ELF-1 (cell line): ENCODE measurements at regions not wholly inside any gene's neighbourhood (a gene's known extent, or its start where the extent isn't known, plus 50 kb on each side); places are given as distances from the start of the nearest gene placed in this dataset.

Experiments
- DNase-seq: peaks from one replicate; pipeline ENCODE4 v3.0.0-alpha.2; 2016; ENCODE audit warnings: low read depth, low spot score

DNA sequence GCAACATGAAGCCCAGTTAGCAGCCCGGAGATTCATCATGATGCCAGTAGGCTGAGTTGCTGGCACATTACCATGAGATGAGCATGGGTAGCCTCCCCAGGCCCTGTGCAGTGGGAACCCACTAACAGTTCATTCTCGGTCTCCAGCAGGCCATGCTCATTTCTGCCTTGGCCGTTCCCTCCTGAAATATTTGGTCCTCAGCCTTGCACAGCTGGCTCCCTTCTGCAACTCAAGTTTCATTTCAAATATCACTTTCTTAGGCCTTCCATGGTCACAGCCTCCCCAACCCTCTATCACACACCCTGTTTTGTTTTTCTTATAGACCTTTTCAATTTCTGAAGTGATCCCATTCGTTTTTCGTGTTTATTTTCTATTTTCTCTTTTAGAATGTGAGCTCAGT, 125.4 kb upstream of the VLDLR start:
- DNase-seq = no peak

DNA sequence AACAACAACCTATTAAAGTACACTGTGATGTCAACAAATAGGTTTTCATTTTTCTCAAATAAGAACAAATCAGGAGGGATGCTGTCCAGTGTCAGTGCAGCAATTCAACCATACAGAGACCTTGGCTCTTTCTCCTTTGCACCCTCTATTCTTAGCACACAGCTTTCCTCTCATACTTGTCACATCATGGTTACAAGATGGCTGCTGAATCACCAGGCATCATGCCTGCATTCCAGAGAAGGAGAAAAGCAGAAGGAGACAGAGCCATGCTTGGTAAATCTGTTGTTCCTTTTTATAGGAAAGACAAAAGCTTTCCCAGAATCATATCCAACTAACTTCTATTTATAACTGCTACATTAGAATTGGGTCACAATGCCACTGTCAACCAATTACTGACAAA, 124.7 kb upstream of the VLDLR start:
- no peak for DNase-seq

DNA sequence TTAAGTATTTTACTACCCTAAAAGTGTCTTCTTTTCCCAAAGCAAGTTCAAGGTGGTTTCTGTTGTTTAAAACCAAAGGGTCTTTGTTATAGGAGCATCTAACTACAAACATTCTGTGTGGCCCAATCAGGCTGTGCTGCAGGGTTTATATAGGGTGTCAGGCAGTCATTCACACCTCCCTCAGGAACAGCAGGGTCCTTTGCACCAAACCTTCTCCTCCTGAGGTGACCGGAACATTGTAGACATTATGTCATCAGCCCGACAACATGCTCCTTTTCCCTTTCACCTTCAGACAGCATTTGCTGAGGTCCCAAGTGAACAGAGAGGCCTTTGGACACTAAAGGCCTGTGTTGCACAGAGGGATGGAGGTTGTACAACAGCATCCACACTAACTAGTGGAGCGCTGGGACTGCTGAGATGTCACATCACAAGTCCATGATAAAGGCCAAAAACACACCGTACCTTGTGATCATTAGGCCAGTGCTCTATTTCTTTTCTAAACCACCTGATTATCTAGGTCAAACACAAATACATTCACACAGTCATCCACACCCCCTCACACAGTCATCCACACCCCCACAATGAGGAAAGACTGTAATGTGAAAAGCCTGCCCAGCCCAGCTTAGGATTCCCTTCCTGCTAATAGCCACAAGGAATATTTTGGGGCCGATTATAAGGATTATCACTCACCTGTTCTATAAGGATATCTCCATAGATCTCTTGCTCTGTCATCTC, 123.8 kb upstream of the VLDLR start:
- no peak for DNase-seq

DNA sequence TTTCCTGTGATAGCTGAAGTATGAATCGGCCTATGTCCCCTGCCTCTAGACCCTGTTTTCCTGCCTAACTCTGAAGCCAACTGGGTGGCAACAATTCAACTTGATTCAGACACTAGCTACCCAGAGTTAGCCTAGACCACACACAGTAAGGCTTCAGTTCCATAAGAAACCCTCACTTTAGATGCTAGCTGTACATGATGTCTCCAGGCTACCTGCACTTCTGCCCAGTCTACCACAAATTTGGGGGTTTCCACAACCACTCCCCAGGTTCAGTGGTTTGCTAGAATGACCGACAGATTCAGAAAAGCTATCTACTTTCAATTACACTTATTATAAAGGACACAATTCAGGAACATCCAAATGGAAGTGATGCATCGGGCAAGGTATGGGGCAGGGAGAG, 119.4 kb upstream of the VLDLR start:
- DNase-seq = no peak

DNA sequence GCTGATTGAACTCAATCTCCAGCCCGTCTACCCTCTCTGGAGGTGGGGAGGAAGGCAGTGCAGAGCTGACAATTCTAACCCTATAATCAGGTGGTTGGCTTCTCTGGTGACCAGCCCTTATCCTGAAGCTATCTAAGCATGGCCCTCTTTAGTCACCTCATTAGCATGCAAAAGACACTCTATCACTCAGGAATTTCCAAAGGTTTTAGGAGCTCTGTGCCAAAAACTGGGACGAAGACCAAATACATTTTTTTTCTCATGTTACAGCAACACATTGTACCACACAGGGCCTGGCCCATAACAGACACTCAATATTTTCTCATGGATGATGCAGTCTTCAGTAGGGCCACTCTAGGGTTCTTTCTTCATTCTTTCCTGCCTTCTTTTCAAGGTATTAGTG, 118.8 kb upstream of the VLDLR start:
- DNase-seq = no peak

DNA sequence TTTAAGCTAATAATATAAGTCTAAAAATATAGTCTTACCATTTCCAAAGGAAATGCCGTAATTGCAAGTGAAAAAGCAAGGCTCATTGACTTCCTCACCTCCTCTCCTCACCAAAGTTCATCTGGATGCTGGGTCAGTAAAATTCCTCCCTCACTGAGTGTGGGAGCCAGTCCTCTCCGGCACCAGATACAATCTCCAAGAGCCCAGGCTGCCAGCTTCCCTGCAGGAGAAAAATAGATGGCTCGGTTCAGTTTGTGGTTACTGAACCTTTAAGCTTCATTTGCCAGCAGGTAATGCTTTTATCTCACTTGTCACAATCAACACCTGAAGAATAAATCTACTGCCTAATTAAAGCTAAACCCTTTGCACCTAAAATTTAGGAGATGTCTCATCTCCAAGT, 115.3 kb upstream of the VLDLR start:
- no peak for DNase-seq

DNA sequence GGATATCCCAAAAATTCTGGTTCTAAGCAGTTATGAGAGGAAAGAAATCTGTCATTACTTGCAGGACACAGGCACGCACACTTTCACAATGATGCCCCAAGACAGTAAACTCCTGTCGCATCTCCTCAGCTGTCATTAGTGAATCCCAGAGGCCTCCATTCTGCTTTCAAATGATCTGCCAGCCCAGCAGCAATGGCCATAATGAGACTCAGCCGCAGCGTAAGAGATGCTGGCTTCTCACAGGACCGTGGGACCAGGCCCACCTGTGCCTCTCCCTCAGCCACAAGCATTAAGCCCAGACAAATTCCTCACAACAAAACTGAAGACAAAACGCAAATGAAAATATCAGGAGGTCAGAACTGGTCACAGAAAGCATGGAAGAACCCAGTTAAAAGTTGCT, 98.0 kb upstream of the VLDLR start:
- DNase-seq = no peak

DNA sequence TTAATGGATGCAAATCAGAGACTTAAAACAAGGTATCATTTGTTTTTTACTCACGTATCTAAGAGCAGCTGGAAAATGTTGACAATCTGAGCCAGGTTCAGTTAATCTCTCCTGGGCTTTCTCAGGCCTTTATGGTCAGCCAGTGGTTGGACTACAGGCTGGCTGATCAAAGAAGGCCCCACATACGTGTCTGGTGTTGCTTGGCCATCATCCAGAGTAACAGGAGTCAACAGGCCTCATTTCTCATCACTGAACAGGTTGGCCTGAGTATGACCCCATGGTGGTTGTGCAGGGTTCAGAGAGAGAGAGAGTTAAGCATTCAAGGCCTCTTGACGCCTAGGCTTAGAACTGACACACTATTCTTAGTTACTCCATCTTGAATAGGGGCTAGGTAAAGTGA, 97.0 kb upstream of the VLDLR start:
- DNase-seq = no peak

DNA sequence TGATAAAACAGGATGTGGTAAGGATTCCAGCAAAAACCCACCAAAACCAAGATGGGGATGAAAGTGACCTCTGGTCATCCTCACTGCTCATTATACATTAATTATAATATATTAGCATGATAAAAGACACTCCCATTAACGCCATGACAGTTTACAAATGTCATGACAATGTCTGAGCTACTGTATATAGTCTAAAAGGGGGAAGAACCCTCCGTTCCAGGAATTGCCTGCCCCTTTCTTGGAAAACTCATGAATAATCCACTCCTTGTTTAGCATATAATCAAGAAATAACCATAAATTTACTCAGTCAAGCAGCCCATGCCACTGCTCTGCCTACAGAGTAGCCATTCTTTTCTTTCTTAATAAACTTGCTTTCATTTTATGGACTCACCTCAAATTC, 96.4 kb upstream of the VLDLR start:
- DNase-seq = no peak

DNA sequence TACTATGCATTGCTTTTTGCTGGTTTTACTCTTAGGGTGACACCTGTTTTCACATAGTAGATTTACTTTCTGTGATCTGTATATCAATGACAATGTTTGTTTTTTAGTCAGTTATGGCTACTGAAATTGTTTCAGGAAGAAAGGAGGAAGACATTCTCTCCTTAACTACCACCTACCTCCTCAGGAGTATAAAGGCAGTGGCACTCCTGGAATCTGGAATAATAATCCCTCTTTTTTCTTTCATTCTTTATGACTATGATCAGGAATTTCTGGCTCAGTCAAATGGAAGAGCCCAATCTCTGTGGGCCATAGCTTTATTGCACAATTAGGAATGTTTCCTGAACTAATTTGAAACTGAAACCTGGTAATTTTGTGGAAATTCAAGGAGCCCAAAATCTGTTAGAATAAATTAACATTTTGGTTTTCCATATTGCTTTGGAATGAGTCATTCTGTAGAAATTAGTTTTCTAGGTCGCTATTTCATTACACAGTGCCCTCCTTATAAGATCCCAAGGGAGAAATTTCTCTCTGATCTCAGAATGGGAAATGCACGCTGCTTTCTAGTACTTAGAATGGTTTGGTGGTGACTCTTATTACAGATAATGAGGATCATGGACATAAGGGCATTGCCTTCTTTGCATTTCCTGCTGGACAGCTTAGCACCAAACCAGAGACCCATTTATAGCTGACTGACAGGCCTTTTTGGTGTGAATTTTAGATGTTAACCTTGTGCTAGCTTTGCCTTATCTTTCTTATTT, 95.3 kb upstream of the VLDLR start:
- DNase-seq = no peak

DNA sequence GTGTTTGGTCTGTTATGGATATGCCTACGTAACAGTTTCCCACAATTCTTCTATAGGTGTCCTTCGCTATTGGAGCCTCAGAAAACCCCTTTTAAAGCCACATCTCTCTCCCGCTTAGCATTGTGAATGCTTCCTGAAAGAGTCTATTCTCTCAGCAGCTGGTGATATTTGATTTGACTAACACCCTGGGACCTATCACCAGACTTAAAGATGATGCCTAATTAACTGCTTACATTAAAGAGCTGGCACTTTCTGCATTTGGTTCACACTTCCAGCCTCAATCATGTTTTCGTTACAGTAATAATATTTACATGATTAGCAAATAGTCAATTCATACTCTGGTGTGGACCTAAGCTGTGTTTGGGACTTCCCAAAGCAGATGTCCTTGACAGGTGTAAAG, 90.1 kb upstream of the VLDLR start:
- no peak for DNase-seq

DNA sequence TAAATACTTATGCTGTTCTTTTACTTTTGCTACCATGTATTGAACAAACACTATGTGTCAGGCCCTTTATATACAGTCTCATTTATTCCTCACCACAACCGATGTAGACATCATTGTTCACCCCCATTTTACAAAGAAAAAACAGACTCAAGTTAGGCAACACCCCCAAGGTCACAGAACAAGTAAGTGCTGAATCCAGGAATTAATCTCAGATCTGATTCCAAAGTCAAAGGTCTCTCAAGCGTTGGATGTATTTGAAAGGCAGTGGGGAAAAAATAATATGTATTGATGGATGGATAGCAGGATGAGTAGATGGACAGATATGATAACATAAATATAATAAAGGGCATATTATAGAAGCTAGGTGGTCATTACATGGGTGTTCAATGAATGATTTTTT, 85.1 kb upstream of the VLDLR start:
- no peak for DNase-seq

DNA sequence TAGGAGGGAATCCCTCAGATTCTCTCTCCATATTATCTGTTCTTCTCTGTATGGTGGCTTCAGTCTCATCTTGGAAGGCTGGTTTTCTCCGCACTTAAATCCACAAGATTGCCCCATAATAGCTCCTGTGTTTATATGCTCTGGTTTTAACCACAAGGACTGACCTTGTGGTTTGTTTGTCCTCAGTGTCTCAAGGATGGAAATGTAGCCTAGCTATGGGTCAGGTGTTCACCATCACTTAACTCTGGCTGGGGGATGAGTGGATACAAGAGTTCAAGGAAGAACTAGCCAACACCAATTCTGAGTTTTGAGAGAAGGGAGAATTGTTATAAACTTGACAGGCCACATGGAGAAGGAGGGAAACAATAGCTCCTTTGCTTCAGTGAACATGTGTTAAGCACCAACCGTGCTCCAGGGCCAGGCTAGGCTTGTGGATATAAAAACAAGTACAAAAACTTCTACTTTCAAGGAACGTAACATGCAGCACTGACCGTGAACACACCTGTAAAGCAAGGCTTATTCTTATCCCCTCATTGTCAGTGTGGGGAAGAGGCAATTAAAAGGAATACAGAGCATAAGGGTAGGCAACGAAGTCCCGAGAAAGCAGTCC, 75.6 kb upstream of the VLDLR start:
- no peak for DNase-seq

DNA sequence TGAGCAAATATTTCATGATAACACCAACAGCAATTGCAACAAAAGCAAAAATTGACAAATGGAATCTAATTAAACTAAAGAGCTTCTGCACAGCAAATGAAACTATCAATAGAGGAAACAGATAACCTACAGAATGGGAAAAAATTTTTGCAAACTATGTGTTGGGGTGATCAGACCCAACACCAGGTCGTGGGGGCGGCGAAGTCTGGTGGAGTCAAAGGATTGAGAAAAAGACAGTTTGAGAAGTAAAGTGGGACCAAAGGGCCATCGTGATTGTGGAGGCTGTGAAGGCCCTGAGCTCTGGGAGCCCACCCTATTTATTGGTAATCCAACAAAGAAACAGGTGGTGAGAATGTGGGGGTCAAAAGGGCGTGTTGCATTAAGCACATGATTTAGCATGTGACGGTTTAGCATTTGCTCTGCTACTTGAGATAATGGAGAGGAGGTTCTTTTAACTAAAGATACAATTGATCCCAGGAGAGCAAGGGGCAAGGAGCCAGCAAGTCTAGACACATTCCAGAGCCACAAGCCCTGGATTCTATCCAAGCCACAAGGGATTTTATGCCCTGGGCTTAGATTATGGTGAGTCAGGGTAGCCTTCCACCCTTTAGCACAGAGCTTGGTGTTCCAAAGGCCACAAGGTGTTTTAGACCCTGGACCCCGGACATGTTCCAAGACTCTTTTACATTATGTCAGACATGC, 65.5 kb upstream of the VLDLR start:
- DNase-seq = peak; percentile 13

DNA sequence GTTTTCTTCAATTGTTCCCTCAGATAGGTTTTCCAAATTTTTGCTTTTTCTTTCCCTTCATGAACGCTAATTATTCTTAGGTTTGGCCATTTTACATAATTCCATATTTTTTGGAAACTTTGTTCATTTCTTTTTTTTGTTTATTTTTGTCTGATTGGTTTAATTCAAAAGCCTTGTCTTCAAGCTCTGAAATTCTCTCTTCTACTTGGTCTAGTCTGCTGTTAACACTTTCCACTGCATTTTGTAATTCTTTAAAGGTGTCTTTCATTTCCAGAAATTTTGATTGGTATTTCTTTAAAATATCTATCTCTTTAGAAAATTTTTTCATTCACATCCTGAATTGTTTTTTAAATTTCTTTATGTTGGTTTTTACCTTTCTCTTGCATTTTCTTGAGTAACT, 63.9 kb upstream of the VLDLR start:
- no peak for DNase-seq

DNA sequence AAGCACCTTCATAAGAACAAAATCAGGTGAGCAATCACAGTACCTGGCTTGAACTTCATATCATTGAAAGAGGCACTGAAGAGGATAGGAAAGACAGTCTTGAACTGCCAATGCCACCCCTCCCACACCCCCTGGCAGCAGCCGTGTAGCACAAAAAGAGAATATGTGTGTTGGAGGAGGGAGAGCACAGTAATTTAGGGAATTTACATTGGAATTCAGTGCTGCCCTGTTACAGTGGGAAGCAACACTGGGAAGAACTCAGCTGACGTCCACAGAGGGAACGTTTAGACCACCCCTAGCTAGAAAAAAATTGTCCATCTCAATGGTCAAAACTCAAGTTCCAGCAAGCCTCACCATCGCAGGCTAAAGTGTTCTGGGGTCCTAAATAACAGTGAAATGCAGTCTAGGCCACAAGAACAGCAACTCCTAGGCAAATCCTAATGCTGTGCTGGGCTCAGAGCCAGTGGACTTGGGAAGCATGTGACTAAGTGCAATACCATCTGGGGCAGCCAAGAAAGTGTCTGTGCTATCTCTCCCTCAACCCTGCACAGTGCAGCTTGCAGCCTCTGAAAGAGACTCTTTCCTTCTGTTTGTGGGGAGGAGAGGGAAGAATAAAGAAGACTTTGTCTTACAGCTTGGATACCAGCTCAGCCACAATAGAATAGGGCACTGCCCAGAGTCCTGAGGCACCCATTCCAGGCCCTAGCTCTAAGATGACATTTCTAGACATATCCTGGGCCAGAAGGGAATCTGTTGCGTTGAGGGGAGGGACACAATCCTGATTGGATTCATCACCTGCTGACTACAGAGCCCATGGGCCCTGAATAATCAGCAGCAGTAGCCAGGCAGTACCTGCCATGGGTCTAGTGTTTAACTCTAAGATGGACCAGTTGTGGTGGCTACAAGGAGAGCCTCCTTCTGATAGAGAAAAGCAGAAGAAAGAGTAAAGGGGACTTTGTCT, 62.1 kb upstream of the VLDLR start:
- DNase-seq = peak; percentile 33

DNA sequence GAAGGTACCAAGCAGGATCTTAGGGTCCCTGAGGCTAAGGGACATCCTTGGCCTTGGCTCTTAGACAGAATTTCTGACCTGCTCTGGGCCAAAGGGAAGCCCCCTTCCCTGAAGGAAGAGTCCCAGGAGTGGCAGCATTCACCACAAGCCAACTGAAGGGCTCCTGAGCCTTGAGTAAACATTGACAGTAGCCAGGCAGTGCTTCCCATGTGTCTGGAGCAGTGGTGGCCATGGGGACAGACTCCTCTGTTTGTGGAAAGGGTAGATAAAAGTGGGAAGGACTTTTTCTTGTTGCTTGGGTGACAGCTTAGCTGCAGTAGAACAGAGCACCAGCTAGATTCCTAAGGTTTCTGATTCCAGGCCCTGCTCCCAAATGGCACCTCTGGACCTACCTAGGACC, 61.4 kb upstream of the VLDLR start:
- no peak for DNase-seq

DNA sequence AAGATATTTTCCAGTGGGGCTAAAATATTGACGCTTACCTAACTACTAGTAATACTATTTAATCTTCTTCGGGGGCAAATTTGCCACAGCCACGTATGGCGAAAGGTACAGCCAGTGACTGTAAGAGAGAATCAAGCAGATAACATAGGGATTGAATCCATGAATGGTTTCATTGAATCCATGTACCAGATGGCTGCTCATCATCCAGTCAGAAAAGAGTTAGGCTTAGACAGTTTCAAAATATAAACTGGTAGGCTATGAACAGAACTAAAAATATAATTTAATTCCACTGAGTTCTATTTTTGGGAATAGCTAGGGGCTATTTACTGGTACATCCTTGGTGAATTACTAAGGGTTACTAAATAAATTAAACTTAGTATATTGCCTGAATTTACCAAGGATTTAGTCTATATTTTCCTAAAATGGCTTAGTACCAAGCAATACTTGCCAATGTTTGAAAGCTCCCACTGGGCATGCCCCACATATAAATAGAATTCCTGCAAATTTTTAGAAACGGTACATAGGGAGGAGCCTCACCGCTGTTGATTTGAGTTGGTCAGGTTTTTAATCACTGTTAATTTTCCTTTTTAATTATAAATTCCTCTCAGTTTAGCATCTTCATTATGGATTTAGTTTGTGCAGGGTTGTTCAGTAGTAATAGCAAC, 55.8 kb upstream of the VLDLR start:
- DNase-seq = no peak

DNA sequence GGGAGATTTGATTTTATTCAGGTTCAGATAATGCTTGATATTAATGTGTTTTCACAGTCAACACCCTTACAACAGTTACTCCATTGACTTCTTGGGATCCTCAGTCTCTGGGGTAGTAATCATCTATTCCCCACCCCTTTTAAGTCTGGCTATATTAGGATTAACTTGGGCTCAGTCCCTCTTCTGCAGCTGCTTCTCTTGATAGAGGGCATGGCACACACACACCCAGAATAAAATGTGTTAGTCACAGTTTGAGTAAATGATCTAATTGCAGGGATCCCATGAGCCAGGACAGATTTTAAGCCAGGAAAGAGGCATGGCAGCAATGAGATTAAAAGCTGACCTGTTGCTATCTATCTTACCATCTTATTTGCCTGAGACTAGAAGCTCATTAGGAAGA, 53.7 kb upstream of the VLDLR start:
- no peak for DNase-seq

DNA sequence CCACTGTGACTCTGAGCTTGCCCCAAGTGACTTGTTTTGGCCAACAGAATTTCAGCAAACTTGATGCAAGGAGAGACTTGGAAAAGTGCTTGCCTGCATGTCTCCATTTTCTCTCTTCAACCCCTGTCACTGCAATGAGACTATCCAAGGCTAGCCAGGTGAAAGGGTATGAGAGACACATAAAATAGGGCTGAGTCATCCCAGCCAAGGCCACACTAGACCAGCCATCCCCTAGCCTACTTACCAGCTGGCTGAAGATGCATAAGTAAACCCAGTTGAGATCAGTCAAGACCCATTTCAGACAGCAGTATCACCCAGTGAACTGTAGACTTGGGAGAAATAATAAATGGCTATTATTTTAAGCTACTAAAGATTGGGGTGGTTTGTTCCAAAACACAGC, 52.9 kb upstream of the VLDLR start:
- no peak for DNase-seq
